ENCODE measurements at regions not wholly inside any gene's neighbourhood (a gene's known extent, or its start where the extent isn't known, plus 50 kb on each side); places are given as distances from the start of the nearest gene placed in this dataset.

- Mint-ChIP-seq H3K4me1 (no peaks in the 10 kb centered on the region), H3K27ac (no peak overlapping the region), H3K4me3 (no peak overlapping the region), H3K36me3 (peaks cover 0 to 4% of the 10 kb centered on the region in 2 donors), H3K9me3 (no peaks in the 10 kb centered on the region), H3K27me3 (peaks cover 6 to 19% (median 7%) of the 10 kb centered on the region in 3 donors)
- ATAC-seq (ENCODE audit: low read depth in 2 of 2) (no peak), DNase-seq (no peak)
These were observed 426.7 kb upstream of the DCN start for GRCh38 chr12:91609283-91609682.

- DNase-seq (no peak), ATAC-seq (ENCODE audit: low read depth in 2 of 2) (no peak)
- H3K4me3 Mint-ChIP-seq = no peak overlapping the region
- no peaks in the 10 kb centered on the region for H3K9me3 Mint-ChIP-seq
- no peaks in the 10 kb centered on the region for H3K4me1 Mint-ChIP-seq
- no peak overlapping the region for H3K27ac Mint-ChIP-seq
- H3K36me3 Mint-ChIP-seq = peaks cover 0 to 4% of the 10 kb centered on the region in 2 donors
- peaks cover 6 to 19% (median 7%) of the 10 kb centered on the region in 3 donors for H3K27me3 Mint-ChIP-seq
These were observed 425.9 kb upstream of the DCN start for GRCh38 chr12:91608542-91608941.

- Mint-ChIP-seq H3K9me3 (no peaks in the 10 kb centered on the region), H3K4me1 (no peaks in the 10 kb centered on the region), H3K27me3 (peaks cover 11 to 28% (median 15%) of the 10 kb centered on the region in 3 donors), H3K27ac (no peak overlapping the region), H3K36me3 (peaks cover 0 to 4% of the 10 kb centered on the region in 2 donors), H3K4me3 (no peak overlapping the region)
- no peak for ATAC-seq (ENCODE audit: low read depth in 2 of 2)
- no peak for DNase-seq
These were observed 424.2 kb upstream of the DCN start for GRCh38 chr12:91606662-91607377.

- H3K27me3 Mint-ChIP-seq = peaks cover 11 to 28% (median 15%) of the 10 kb centered on the region in 3 donors
- H3K36me3 Mint-ChIP-seq = peaks cover 0 to 4% of the 10 kb centered on the region in 2 donors
- H3K4me3 Mint-ChIP-seq = no peak overlapping the region
- no peaks in the 10 kb centered on the region for H3K9me3 Mint-ChIP-seq
- H3K27ac Mint-ChIP-seq = no peak overlapping the region
- H3K4me1 Mint-ChIP-seq = no peaks in the 10 kb centered on the region
- ATAC-seq (ENCODE audit: low read depth in 2 of 2) (no peak), DNase-seq (no peak)
These were observed 422.3 kb upstream of the DCN start for GRCh38 chr12:91604897-91605296.

- Mint-ChIP-seq H3K27me3 (peaks cover 11 to 28% (median 22%) of the 10 kb centered on the region in 3 donors), H3K9me3 (peaks cover 0 to 6% (median 2%) of the 10 kb centered on the region in 7 donors)
- ATAC-seq (ENCODE audit: low read depth in 2 of 2) = no peak
These were observed 420.4 kb upstream of the DCN start for GRCh38 chr12:91603060-91603459.

GRCh38 chr12:91601054-91601453, 418.4 kb upstream of the DCN start:
- no peak for ATAC-seq (ENCODE audit: low read depth in 2 of 2)
- Mint-ChIP-seq H3K4me3 (no peak overlapping the region), H3K9me3 (peaks cover 0 to 8% (median 5%) of the 10 kb centered on the region in 7 donors), H3K36me3 (peaks cover 0 to 9% of the 10 kb centered on the region in 2 donors), H3K27ac (no peak overlapping the region), H3K4me1 (no peaks in the 10 kb centered on the region), H3K27me3 (peaks cover 11 to 29% (median 20%) of the 10 kb centered on the region in 3 donors)
- no peak for DNase-seq

More at GRCh38 chr12:91603060-91603459, 420.4 kb upstream of the DCN start:
- Mint-ChIP-seq H3K27ac (no peak overlapping the region), H3K36me3 (peaks cover 0 to 9% of the 10 kb centered on the region in 2 donors), H3K4me1 (no peaks in the 10 kb centered on the region), H3K4me3 (no peak overlapping the region)
- no peak for DNase-seq

GRCh38 chr12:91594715-91595114, 412.1 kb upstream of the DCN start:
- Mint-ChIP-seq H3K4me1 (no peaks in the 10 kb centered on the region), H3K36me3 (peaks cover 0 to 5% of the 10 kb centered on the region in 2 donors), H3K9me3 (peaks cover 0 to 8% (median 5%) of the 10 kb centered on the region in 7 donors), H3K27ac (no peak overlapping the region), H3K4me3 (no peak overlapping the region), H3K27me3 (peaks cover 0 to 20% (median 10%) of the 10 kb centered on the region in 3 donors)
- DNase-seq (no peak), ATAC-seq (ENCODE audit: low read depth in 2 of 2) (no peak)

GRCh38 chr12:91591639-91591987, 409.0 kb upstream of the DCN start:
- H3K27me3 Mint-ChIP-seq = peaks cover 0 to 18% (median 13%) of the 10 kb centered on the region in 3 donors
- H3K4me3 Mint-ChIP-seq = no peak overlapping the region
- no peak overlapping the region for H3K27ac Mint-ChIP-seq
- ATAC-seq (ENCODE audit: low read depth in 2 of 2) (no peak), DNase-seq (no peak)
- no peaks in the 10 kb centered on the region for H3K9me3 Mint-ChIP-seq
- peaks cover 0 to 6% (median 0%) of the 10 kb centered on the region in 3 donors for H3K4me1 Mint-ChIP-seq
- no peaks in the 10 kb centered on the region for H3K36me3 Mint-ChIP-seq

- Mint-ChIP-seq H3K36me3 (no peaks in the 10 kb centered on the region), H3K9me3 (no peaks in the 10 kb centered on the region), H3K27ac (no peak overlapping the region), H3K4me3 (no peak overlapping the region), H3K4me1 (peaks cover 0 to 6% (median 0%) of the 10 kb centered on the region in 3 donors), H3K27me3 (peaks cover 0 to 18% (median 13%) of the 10 kb centered on the region in 3 donors)
- DNase-seq (no peak), ATAC-seq (ENCODE audit: low read depth in 2 of 2) (no peak)
These were observed 408.5 kb upstream of the DCN start for GRCh38 chr12:91590966-91591638.

GRCh38 chr12:91588874-91589454, 406.3 kb upstream of the DCN start:
- no peak for DNase-seq
- no peaks in the 10 kb centered on the region for H3K9me3 Mint-ChIP-seq
- peaks cover 0 to 6% (median 0%) of the 10 kb centered on the region in 3 donors for H3K4me1 Mint-ChIP-seq
- H3K27ac Mint-ChIP-seq = no peak overlapping the region
- no peak overlapping the region for H3K4me3 Mint-ChIP-seq
- H3K27me3 Mint-ChIP-seq = peaks cover 0 to 18% (median 13%) of the 10 kb centered on the region in 3 donors
- no peak for ATAC-seq (ENCODE audit: low read depth in 2 of 2)
- no peaks in the 10 kb centered on the region for H3K36me3 Mint-ChIP-seq

- no peak for ATAC-seq (ENCODE audit: low read depth in 2 of 2)
- Mint-ChIP-seq H3K9me3 (no peaks in the 10 kb centered on the region), H3K4me1 (peaks cover 0 to 6% (median 0%) of the 10 kb centered on the region in 3 donors), H3K27ac (no peak overlapping the region), H3K36me3 (no peaks in the 10 kb centered on the region), H3K27me3 (peaks cover 9 to 18% (median 10%) of the 10 kb centered on the region in 3 donors), H3K4me3 (no peak overlapping the region)
- no peak for DNase-seq
These were observed 403.4 kb upstream of the DCN start for GRCh38 chr12:91586015-91586414.

- peaks cover 0 to 2% (median under 1%) of the 10 kb centered on the region in 3 donors for H3K4me1 Mint-ChIP-seq
- no peak overlapping the region for H3K4me3 Mint-ChIP-seq
- ATAC-seq (ENCODE audit: low read depth in 2 of 2) (no peak), DNase-seq (no peak)
- peak overlapping the region in 1 of 6 donors; percentile 63 for H3K27ac Mint-ChIP-seq
- H3K9me3 Mint-ChIP-seq = no peaks in the 10 kb centered on the region
- H3K27me3 Mint-ChIP-seq = peaks cover 2 to 10% (median 5%) of the 10 kb centered on the region in 3 donors
- H3K36me3 Mint-ChIP-seq = no peaks in the 10 kb centered on the region
These were observed 400.2 kb upstream of the DCN start for GRCh38 chr12:91582811-91583210.

GRCh38 chr12:91579516-91580263, 397.1 kb upstream of the DCN start:
- Mint-ChIP-seq H3K27me3 (peaks cover 3 to 14% (median 4%) of the 10 kb centered on the region in 3 donors), H3K27ac (no peak overlapping the region), H3K36me3 (no peaks in the 10 kb centered on the region), H3K4me3 (no peak overlapping the region), H3K4me1 (peaks cover 0 to 4% (median 4%) of the 10 kb centered on the region in 3 donors), H3K9me3 (no peaks in the 10 kb centered on the region)
- DNase-seq (no peak), ATAC-seq (ENCODE audit: low read depth in 2 of 2) (no peak)
